A673 (cell line): ENCODE measurements at regions not wholly inside any gene's neighbourhood (a gene's known extent, or its start where the extent isn't known, plus 50 kb on each side); places are given as distances from the start of the nearest gene placed in this dataset.
"Not testable (repeated sequence)": the region's sequence is repeated elsewhere in the genome, so short reads cannot be mapped to it uniquely, and the experiment has no call there.

Experiments used
- BruUV-seq: library from RNA; stranded (reverse); fragments of 400-500 nt; replicated peaks from 2 replicates; lab custom pipeline; 2021; lab: Mats Ljungman, UMichigan
- CTCF ChIA-PET: fragments of 300-600 bp; sonication (Branson Sonifier 250); formaldehyde crosslinking; loops from one replicate; lab custom pipeline; 2022; ENCODE audit warnings: antibody characterized with exemption; lab: Charles Lee
- POLR2A ChIA-PET: fragments of 300-600 bp; sonication (Branson Sonifier 250); formaldehyde crosslinking; loops from one replicate; lab custom pipeline; 2022; ENCODE audit warnings: antibody characterized with exemption; ENCODE audit not compliant: low non-redundant PET; lab: Charles Lee
- DNase-seq: peaks from one replicate; pipeline ENCODE4 v3.0.0-alpha.2; 2015; ENCODE audit warnings: low spot score
- H3K27ac ChIP-seq: fragments of 200-600 bp; sonication (generic); 2 replicates; pipeline ENCODE4 v1.5.1; 2016; ENCODE audit warnings: mixed run types, low read depth, mild to moderate bottlenecking, mixed read lengths, antibody characterized with exemption, low read length; ENCODE audit not compliant: poor library complexity, severe bottlenecking
- H3K27me3 ChIP-seq: fragments of 200-600 bp; sonication (generic); replicated peaks from 2 replicates; pipeline ENCODE4 v1.6.1; 2017; ENCODE audit warnings: mixed run types, low read depth, mild to moderate bottlenecking, mixed read lengths, antibody characterized with exemption, low read length; ENCODE audit not compliant: insufficient read depth, poor library complexity
- H3K36me3 ChIP-seq: fragments of 200-600 bp; sonication (generic); 2 replicates; pipeline ENCODE4 v1.6.1; 2016; ENCODE audit warnings: mixed run types, mild to moderate bottlenecking, mixed read lengths, antibody characterized with exemption, low read length; ENCODE audit not compliant: insufficient read depth, poor library complexity, severe bottlenecking
- H3K4me1 ChIP-seq: fragments of 200-600 bp; sonication (generic); 2 replicates; pipeline ENCODE4 v1.6.1; 2017; ENCODE audit warnings: mixed run types, mild to moderate bottlenecking, mixed read lengths, antibody characterized with exemption, low read length; ENCODE audit not compliant: insufficient read depth, poor library complexity, severe bottlenecking
- H3K4me3 ChIP-seq: fragments of 200-600 bp; sonication (generic); 2 replicates; pipeline ENCODE4 v1.5.1; 2016; ENCODE audit warnings: low read depth, mixed run types, mild to moderate bottlenecking, mixed read lengths, low read length; ENCODE audit not compliant: poor library complexity, severe bottlenecking
- H3K9me3 ChIP-seq: fragments of 200-600 bp; sonication (generic); 2 replicates; pipeline ENCODE4 v1.6.1; 2016; ENCODE audit warnings: mixed run types, low read depth, mild to moderate bottlenecking, mixed read lengths, antibody characterized with exemption, low read length; ENCODE audit not compliant: poor library complexity, severe bottlenecking
- intact Hi-C: fragments of 100-400 bp; cut with micrococcal nuclease; formaldehyde crosslinking; loops from one replicate; pipeline ENCODE4 v1.10.0; 2022; ENCODE audit not compliant: unreplicated experiment

- H3K27ac ChIP-seq, CTCF ChIA-PET, H3K36me3 ChIP-seq, H3K4me1 ChIP-seq, BruUV-seq, DNase-seq, H3K9me3 ChIP-seq, H3K4me3 ChIP-seq, POLR2A ChIA-PET, intact Hi-C loops, H3K27me3 ChIP-seq: not testable (repeated sequence)
Measured at GRCh38 chr10:47600604-47601003, 77.2 kb upstream of the AGAP9 start.

GRCh38 chr10:47600127-47600526 is 76.7 kb upstream of the AGAP9 start:
- BruUV-seq, H3K27me3 ChIP-seq, H3K4me3 ChIP-seq, H3K4me1 ChIP-seq, intact Hi-C loops, H3K27ac ChIP-seq, POLR2A ChIA-PET, CTCF ChIA-PET, H3K36me3 ChIP-seq, H3K9me3 ChIP-seq, DNase-seq: not testable (repeated sequence)

DNA sequence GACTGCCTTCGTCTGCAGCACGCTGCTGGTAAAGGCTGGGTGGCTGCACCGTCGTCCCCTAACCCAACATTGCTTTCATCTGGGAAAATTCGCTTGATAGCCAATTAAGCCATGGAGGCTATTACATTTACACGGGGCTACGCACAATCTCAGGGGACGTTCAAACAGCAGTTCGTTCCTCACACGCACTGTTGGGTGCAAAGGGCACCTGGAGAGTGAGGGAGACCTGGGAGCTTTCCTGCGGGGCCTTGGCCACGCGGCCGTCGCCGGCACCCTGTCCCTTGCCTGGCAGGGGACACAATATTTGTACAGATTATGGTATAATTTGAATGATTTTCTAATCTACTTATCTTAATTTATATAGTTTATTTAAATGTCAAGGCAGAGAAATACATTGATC is 76.2 kb upstream of the AGAP9 start:
- H3K9me3 ChIP-seq, H3K27ac ChIP-seq, intact Hi-C loops, H3K4me3 ChIP-seq, H3K4me1 ChIP-seq, POLR2A ChIA-PET, CTCF ChIA-PET, DNase-seq, H3K36me3 ChIP-seq, H3K27me3 ChIP-seq, BruUV-seq: not testable (repeated sequence)

DNA sequence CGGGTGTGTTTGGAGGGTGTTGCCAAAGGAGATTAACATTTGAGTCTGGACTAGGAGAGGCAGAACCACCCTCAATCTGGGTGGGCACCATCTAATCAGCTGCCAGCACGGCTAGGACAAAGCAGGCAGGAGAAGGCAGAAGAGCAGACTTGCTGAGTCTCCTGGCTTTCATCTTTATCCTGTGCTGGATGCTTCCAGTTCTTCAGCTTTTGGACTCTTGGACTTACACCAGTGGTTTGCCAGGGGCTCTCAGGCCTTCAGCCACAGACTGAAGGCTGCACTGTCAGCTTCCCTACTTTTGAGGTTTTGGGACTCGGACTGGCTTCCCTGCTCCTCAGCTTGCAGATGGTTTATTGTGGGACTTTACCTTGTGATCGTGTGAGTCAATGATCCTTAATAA is 70.4 kb upstream of the AGAP9 start:
- BruUV-seq, intact Hi-C loops, H3K27ac ChIP-seq, H3K27me3 ChIP-seq, H3K4me3 ChIP-seq, CTCF ChIA-PET, H3K9me3 ChIP-seq, DNase-seq, H3K4me1 ChIP-seq, H3K36me3 ChIP-seq, POLR2A ChIA-PET: not testable (repeated sequence)

DNA sequence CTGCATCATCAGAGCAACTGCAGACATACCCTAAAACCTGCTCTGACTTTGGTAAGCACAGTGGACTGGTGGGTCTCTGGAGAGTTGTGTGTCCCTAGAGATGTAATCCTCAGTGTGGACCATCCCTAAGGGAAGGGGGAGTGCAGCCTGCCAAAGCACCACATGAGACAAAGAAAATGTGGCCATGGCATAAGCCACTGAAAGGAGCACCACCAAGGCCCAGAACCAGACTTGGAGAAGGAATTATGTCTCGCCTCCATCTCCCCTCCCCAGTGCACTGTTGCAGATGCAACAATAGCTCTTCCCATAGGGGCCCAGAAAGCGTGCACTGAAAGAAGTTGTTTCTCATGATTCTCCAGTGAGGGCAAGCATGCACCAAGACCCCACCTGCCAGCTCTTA is 69.7 kb upstream of the AGAP9 start:
- H3K36me3 ChIP-seq, H3K27me3 ChIP-seq, H3K4me3 ChIP-seq, H3K4me1 ChIP-seq, DNase-seq, H3K9me3 ChIP-seq, POLR2A ChIA-PET, H3K27ac ChIP-seq, CTCF ChIA-PET, intact Hi-C loops, BruUV-seq: not testable (repeated sequence)

GRCh38 chr10:47590956-47591355 is 67.5 kb upstream of the AGAP9 start:
- H3K9me3 ChIP-seq, H3K36me3 ChIP-seq, intact Hi-C loops, BruUV-seq, H3K4me3 ChIP-seq, H3K27me3 ChIP-seq, H3K4me1 ChIP-seq, POLR2A ChIA-PET, H3K27ac ChIP-seq, DNase-seq, CTCF ChIA-PET: not testable (repeated sequence)

DNA sequence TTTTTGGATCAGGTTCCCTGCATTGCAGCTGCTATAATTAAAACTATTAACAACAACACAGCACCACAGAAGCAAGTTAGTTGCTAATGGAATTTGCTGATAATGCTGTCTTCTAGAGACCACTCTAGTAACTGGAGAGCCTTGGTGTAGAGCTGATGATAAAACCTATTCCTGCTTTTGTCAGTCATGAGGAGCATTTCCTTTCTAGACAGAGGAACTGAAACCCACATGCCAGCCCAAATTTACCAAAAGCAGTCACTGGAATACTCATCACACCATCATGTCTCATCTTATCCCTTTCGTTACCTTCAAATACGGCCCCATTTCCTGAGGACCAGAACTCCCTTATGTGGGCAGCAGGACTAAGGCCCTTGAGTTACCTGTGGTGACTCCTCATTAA is 67.1 kb upstream of the AGAP9 start:
- H3K27ac ChIP-seq, DNase-seq, POLR2A ChIA-PET, CTCF ChIA-PET, H3K27me3 ChIP-seq, intact Hi-C loops, H3K4me3 ChIP-seq, H3K4me1 ChIP-seq, H3K36me3 ChIP-seq, BruUV-seq, H3K9me3 ChIP-seq: not testable (repeated sequence)

DNA sequence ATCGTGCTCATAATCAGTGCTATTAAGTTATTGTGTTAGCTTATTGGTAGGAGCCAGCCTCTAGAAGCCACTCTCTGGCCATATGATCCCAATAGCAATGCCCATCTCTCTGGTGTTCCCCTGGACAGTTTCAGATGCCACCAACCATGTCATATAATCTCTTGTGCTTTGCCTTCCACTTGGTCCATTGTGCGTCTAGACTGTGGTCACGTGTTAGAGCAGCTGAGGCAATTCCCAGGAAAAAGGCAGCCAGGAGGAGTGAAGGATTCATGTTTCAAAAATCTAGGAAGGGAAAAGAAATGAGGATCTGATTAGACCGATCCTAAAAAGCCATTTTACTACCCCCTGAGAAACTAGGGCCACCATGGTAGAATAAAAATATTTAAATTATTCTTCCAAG is 58.6 kb upstream of the AGAP9 start:
- BruUV-seq, intact Hi-C loops, H3K4me3 ChIP-seq, DNase-seq, H3K27ac ChIP-seq, H3K36me3 ChIP-seq, H3K4me1 ChIP-seq, POLR2A ChIA-PET, CTCF ChIA-PET, H3K27me3 ChIP-seq, H3K9me3 ChIP-seq: not testable (repeated sequence)
